Left ventricle myocardium superior (tissue), 1 donor: ENCODE measurements at regions not wholly inside any gene's neighbourhood (a gene's known extent, or its start where the extent isn't known, plus 50 kb on each side); places are given as distances from the start of the nearest gene placed in this dataset.
"Not testable (repeated sequence)": the region's sequence is repeated elsewhere in the genome, so short reads cannot be mapped to it uniquely, and the experiment has no call there.

Source experiments
- ATAC-seq: fragments of 200-7000 bp; cut with Tn5 transposase; one replicate; pipeline ENCODE4 v1.9.1; 2020; ENCODE audit warnings: mild to moderate bottlenecking, moderate library complexity
- DNase-seq: peaks from one replicate; pipeline ENCODE4 v3.0.0-alpha.2; 2020
- intact Hi-C: fragments of 100-400 bp; cut with micrococcal nuclease; formaldehyde crosslinking; loops from one replicate; pipeline ENCODE4 v1.11.0; 2022
- donor health status: DM: no; HTN: yes; CAD: no; lungs with severe emphysema.

DNA sequence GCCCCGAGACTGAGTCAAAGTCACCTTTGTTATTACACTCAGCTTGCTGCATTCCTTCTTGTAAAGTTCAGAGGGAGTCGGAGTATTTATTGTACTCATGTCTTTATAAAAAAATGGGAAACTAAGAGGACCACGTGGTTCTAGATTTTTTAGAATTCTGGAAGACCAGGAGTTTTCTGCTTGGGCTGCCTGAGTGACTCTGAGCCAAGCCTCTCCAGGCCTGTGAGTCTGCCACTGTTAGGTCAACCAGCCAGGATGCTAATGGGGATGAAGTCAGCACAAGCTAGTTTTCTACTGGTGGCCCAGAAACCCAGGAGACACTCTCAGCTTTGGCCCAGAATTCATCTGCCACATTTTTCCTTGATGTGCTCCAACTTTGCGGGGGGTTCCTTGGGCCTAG lies 453.5 kb upstream of the SULF2 start:
- ATAC-seq: no peak
- intact Hi-C loops: no loop called here
- DNase-seq: no peak

DNA sequence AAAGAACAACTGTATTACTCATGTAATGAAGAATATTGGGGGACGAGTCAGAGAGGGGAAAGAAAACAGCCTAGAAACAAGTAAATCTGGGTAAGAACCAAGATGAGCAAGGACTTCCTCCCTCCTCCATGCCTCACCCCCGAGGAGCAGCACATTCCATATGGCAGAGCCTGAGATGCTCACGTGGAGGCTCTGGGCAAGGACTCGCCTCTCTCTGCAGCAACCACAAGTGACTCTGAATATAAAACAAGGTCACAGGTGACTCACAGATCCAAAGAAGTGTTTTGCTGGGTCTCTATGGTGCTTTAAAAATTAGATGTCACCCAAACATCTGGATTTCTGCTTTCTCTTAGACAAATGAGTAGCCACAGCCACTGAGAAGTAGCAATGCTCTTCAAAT lies 453.0 kb upstream of the SULF2 start:
- DNase-seq (no peak), ATAC-seq (no peak)
- intact Hi-C loops: no loop called here

DNA sequence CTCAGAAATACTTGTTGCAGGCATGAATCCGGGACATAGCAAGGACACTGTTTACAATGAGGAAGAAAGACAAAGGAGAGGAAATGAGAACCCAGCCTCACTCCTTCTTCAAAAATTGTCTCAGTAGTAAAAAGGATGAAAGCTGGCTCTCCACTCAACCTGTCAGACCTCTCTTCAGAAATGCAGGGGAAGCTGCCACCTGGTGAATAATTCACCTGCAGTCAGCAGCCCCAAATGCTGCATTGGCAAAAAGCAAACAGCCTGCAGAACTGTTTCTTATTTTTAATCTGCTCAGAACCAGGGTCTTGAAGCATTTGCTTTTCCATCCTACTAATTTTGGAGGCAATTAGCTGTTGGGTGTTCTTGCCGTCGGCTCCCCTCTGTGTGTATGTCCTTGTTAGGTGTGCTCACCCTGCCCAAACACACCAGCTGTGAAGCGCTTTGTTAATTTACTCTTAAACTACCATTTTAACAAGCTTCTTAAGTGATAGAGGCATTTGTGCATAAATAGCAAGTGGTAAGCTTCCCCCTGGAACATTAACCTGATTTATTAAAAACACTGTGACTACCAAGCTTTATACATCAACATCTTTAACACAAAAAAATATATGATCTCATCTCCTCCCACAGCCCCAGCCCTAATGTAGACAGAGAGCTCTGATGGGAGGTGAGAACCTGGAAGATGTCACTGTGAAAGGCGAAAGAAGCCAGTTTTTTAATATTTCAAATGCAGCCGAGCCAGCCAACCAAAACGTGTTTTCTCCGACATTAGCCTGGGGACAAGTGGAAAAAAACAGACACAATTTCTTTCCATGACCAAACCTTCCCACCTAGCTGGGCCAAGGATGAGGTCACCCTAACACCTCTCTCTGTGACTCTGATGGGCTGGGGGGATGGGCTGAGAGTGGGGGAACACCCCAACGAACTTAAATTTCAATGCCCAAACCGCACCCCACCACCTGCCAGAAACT lies 451.0 kb upstream of the SULF2 start:
- DNase-seq: no peak
- intact Hi-C loops: no loop called here
- ATAC-seq: no peak

DNA sequence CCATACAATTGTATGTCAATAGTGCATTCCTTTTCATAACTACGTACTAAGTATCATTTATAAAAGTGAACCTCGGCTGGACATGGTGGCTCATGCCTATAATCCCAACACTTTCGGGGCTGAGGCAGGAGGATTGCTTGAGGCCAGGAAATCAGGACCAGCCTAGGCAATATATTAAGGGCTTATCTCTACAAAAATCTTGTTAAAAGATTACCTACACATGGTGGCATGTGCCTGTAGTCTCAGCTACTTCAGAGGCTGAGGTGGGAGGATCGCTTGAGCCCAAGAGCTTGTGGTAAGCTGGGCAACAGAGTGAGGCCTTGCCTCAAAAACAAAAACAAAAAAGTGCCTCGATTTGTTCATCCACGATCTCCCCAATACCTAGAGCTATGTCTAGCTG lies 449.7 kb upstream of the SULF2 start:
- no peak for ATAC-seq
- intact Hi-C loops: no loop called here
- no peak for DNase-seq

DNA sequence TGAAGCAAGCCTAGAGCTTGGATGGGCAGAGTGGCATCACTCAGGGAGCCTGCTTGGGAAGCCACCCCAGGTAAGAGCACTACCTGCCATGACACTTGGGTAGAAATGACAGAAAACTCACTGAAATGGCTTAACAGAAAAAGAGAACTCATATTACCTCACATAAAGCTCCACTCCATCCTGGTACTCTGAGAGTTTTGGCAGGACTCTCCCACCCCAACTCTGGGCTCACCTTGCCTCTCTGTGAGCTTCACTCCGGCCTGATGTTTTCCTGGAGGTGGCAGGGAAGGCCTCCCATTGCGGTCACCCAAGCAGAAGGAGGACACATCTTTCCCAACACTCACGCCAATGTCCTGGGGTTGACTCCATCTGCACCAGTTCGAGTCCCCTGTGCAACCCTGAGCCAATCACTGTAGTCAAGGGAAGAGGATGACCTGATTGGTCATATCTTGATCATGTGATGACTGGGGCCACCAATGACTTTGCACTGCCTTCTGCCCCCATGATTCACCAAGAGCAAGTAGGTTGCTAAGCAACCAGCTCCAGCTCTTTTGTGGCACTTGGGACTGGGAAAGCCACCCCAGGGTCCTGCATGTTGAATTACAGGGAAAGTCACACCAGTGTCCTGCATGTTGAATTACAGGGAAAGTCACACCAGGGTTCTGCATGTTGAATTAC lies 446.1 kb upstream of the SULF2 start:
- no peak for DNase-seq
- intact Hi-C loops: no loop called here
- no peak for ATAC-seq

DNA sequence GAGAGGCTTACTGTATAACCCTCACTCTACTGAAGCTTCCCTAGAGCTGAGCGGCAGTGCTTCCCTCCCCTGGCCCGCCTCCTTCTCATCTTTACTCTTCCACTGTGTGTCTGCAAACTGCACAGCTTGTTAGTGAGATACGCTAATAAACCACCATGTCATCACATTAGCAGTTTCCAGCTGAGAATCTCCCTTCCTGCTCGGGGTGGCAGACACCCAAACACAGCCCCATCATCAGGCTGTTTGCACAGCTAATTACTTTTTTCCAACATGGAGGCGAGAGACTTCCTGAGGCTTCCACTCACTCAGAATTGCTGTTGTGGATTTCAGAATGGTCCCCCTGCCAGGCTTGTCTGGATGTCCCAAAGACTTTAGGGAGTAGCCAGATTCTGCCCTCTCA lies 444.9 kb upstream of the SULF2 start:
- no peak for DNase-seq
- intact Hi-C loops: no loop called here
- ATAC-seq: no peak

DNA sequence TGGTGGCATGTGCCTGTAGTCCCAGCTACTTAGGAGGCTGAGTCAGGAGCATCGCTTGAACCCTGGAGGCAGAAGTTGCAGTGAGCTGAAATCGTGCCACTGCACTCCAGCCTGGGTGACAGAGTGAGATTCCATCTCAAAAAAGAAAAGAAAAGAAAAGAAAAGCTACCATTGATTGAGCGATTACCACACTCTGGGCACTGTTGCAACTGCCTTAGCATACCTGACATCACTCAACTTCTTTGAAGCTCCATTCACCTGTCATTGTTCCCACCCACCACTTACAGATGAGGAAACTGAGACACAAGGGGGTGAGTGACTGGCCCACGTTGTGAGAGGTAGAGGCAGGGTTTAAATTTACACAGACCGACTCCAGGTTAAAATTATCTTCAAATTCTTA lies 442.1 kb upstream of the SULF2 start:
- intact Hi-C loops: no loop called here
- no peak for ATAC-seq

DNA sequence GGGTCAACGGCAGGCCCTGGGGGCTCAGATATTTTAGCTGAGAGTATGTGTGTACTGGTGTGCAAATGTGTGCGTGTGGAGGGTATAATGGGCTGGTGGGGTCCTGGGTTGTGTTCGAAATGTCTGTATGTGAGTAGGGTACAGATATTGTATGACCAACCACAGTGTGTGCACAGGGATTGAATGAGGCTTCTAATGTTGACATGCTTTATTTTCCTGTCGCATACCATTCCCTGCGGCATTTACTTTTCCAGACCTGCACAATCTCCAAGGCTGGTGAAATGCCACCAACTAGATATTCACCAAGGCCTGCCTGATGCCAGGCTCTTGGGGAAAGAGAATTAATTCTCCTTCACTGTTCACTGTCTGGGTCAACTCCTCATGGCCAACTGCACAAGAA lies 441.4 kb upstream of the SULF2 start:
- DNase-seq: no peak
- intact Hi-C loops: no loop called here

More for the DNA sequence above, 442.1 kb upstream of the SULF2 start:
- DNase-seq: no peak

DNA sequence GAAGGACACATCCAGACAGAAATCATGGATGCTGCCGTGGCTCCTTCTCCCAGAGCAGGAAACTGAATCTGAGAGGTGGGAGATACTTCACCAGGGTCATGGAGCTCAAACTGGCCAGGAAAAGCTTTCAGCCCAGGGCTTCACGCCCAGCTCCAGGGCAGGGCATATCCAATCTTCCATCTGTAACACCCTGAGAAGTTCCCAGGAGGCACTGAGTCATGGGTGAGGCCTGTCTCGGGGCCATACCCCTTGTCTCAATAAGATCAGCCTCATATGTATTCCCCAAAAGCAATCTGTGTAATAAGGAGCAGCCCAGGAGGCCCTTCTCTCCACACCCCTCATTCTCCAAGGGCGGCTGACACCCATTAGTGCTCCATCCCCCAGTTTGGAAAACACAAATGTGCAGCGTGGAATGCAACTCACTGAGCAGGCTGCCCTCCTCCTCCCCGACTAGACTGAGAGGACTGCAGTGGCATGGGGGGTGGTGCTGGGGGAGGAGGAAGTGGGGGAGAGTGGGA lies 439.3 kb upstream of the SULF2 start:
- ATAC-seq: no peak
- DNase-seq: no peak

More for the DNA sequence above, 441.4 kb upstream of the SULF2 start:
- ATAC-seq: no peak

DNA sequence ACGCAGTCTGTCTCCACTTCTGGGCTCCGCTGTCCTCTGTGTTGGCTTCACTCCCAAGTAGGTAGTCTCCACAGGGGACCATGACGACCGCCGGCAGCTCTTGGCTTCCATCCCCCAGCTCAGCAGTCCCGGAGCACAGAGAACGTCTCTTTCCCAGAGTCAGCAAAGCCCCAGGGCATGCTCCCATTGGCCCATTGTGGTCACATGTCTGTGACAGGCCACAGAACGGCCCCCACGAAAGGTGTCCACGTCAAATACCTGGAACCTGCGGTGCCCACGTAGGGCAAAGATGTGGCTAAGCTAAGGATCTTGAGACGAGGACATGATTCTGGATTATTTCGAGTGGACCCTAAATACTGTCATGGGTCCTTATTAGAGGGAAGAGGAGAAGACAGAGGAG lies 438.4 kb upstream of the SULF2 start:
- no peak for DNase-seq
- intact Hi-C loops: no loop called here

More for the DNA sequence above, 439.3 kb upstream of the SULF2 start:
- intact Hi-C loops: no loop called here

DNA sequence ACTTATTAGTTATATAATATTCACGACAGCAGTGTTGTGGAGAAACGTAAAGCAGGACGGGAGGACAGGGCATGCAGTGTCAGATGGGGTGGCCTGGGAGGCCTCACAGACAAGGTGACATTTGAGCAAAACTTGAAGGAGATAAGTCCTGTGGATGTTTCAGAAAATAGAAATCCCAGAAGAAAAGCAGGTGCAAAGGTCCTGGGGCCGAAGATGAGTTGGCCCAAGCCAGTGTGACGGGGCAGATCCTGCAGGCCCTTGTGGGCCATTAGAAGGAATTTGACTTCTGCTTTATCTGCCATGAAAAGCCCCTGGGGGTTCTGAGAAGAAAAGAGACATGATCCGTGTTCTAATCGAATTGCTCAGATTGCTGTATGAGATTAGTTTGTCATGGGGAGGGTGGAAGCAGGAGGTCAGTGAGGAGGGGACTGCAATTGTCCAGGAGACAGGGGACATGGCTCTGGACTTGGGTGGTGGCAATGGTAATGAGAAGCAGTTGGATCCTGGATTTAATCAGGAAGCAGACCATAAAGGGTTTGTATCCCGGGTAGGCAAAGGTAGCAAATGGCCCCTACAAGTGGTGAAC lies 437.4 kb upstream of the SULF2 start:
- DNase-seq (no peak), ATAC-seq (no peak)
- intact Hi-C loops: no loop called here

More for the DNA sequence above, 438.4 kb upstream of the SULF2 start:
- no peak for ATAC-seq

DNA sequence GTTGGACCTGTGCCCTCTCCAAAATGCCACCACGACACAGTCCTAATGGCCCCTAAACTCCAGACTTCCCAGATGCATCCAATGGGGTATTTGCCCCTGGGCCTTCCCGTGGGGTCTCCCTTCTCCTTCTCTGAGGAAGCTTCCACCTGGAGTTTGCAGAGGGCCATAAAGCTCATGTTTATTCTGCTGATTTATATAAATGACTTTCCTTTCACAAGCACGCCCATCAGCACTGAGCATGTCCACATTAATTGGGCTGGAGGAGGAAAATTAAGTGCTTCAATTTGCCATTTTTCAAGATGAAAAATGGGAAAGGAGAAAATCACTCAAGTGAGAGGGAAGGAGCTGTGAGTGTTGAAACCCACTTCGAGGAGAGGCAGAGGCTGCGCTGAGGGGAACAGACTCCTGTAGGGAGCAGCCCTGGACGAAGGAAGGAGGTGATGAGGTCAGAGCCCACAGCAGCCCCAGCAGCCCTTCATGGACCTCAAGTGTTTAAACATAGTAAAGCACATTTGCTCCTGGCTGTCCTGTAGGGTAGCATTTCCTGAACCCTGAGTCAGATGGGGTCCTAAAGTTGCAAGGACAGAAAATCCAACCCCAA lies 434.9 kb upstream of the SULF2 start:
- intact Hi-C loops: no loop called here
- DNase-seq (no peak), ATAC-seq (no peak)

DNA sequence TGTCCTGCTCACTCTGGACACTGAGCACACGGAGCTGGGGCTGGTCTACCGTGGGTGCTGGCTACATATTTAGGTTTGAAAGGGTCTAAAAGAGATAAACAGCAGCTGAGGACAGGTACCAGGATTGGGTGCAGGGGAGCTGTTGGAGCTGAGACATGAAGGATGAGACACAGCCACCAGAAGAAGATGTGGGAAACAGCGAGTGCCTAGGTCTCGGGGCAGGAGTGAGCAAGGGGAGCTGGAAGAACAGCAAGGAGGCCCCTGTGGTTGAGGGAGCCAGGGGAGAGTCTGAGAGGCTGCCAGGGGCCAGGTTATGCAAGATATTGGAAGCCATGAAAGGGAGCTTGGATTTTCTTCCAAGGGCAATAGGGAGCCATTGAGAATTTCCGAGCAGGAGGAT lies 434.0 kb upstream of the SULF2 start:
- ATAC-seq (no peak), DNase-seq (no peak)
- intact Hi-C loops: no loop called here

DNA sequence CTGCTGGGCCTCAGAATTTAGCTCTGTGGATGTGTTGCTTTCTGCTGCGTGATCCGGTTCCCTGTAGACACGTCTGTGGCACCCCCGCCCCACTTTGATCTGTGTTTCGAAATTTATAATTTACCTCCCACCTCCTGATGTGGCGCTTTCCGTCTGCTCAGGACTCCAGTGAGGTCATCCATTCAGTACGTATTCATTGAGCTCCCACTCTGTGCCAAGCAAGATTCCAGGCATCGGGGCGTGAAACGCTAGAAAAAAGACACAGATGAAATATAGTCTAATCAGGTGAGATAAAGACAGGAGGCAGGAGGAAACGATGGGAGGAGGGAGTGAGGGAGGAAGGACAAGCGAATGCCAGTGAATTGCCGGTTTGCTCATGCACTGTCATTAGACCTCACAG lies 431.9 kb upstream of the SULF2 start:
- ATAC-seq (no peak), DNase-seq (no peak)
- intact Hi-C loops: no loop called here

DNA sequence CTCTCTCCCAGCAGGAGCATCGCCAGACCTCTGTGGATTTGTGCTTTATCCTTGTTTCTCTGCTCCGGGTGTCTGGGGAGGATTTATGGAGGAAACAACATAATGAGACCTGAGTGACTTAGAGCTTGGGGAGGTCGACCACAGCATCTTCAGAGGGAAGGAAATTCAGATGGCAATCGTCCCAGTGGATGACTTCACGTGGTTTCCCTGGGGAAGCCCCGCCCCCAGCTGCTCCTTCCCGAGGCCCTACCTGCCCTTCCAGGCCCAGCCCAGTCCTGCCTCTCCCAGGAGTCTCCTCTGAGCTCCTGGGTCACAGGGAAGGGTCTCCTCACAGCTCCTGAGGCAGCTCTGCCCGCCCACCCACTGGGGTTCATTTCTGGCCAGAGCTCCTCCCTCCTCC lies 430.3 kb upstream of the SULF2 start:
- ATAC-seq (no peak), DNase-seq (no peak)
- intact Hi-C loops: no loop called here

DNA sequence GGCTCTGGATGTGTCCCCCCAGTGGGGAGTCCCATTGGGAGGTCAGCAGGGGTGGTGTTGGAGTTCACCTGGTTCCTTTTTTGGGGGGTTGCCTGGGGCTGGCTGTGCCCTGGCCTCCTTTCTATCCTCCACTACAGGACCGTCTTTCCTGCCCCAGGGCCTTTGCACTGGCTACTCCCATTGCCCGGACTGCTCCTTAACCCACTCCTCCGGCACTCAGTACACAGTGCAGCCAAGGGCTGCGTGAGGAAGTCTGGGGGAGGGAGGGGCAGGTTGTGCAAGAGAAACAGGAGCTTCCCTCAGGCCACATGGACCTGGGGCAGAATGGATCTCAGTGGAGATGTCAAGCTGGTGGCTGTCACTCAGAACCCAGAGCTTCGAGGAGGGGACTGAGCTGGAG lies 429.3 kb upstream of the SULF2 start:
- intact Hi-C loops: no loop called here
- DNase-seq: no peak
- no peak for ATAC-seq

DNA sequence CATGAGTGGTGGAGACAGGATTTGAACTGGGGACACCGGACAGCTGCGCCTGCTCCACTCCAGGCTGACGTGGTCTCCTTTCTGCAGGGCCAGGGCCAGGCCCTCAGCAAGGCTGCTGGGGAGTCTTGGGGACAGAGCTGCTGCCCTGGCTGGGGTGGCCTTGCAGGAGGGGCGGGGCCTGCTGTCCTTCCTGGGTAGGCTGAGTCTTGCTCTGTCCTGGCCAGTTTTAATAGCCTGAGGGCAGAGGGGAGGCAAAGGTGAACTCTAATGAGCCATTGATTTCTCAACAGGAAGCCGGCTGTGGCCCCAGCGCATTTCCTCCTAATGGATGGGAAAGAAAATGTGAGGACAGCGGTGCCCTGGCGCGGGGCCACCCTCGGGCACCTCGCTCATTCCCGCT lies 428.4 kb upstream of the SULF2 start:
- intact Hi-C loops, ATAC-seq, DNase-seq: not testable (repeated sequence)

DNA sequence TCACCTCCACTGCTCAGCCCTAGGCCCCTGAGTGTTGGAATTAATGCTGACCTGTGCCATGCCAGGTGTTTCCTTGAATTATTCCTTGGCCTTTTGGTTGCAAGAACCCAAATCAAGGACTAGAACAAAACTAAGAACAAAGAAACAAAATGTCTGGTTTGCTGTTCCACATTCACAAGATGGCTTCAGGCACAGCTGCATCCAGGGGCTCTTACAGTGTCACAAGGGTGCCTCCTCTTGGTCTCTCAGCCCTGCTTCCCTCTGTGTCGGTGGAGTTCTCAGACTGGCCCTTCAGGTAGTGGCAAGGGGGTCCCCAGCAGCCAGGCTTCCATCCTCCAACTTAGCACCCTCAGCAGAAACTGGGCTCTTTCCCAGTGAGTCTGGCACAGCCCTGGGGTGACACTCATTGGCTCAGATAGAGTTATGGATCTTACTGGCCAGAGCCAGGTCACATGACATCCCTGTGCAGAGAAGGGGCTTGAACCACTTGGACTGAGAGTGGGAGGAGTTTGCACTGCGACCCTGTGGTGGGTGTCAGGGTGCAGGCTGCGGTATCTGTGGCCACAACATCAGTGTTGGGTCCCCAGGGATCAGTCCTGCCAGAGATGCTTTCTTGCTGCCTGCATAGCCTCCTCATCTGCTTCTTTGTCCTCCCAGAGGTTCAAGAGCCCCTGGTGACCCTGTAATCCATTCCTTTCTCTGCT lies 427.7 kb upstream of the SULF2 start:
- ATAC-seq (no peak), DNase-seq (no peak)
- intact Hi-C loops: no loop called here

DNA sequence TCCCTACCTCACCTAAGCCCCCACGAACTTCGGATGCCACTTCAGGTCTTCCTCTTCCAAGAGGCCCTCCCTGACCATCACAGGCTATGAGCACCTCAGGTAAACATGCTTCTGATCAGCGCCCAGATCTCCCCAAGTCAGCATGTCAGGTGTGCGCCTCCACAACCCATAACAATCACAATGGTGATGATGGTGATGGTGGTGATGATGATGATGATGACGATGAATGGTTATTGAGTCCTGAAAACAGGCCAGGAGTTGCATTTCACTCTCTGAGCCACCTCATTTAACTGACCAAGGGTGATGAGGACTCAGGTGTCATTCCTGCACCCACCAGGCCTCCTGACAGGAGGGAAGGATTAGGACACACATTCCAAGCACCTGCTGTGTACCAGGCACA lies 426.6 kb upstream of the SULF2 start:
- intact Hi-C loops: no loop called here
- no peak for DNase-seq
- ATAC-seq: no peak
